ENCODE measurements at regions not wholly inside any gene's neighbourhood (a gene's known extent, or its start where the extent isn't known, plus 50 kb on each side); places are given as distances from the start of the nearest gene placed in this dataset.
A peak's percentile ranks its signal among the peaks of the same experiment; 100 is the strongest.
"Not testable (repeated sequence)": the region's sequence is repeated elsewhere in the genome, so short reads cannot be mapped to it uniquely, and the experiment has no call there.

- intact Hi-C loops (cut with micrococcal nuclease; ENCODE audit: unreplicated experiment) = no loop called here
- TF ChIP-seq REST (IDR thresholded peaks at IDR 0.05; ENCODE audit: insufficient read depth in 1 of 2, low read depth in 2 of 2, low read length in 1 of 2) = no peak
- no peak for TF ChIP-seq SIN3A (IDR thresholded peaks at IDR 0.05; ENCODE audit: borderline replicate concordance, insufficient read depth, low read depth, low read length)
- no peak for TF ChIP-seq POLR2AphosphoS5 (IDR thresholded peaks at IDR 0.05; ENCODE audit: low read depth, low read length)
- CTCF ChIA-PET = no interaction called here
- Histone ChIP-seq H3K9me3 (ENCODE audit: control insufficient read depth, insufficient read depth, low read depth, low read length) (no peaks in the 10 kb centered on the region), H3K27me3 (ENCODE audit: control insufficient read depth, insufficient read depth, low read length) (no peaks in the 10 kb centered on the region), H3K36me3 (ENCODE audit: control insufficient read depth, insufficient read depth, low read length) (no peaks in the 10 kb centered on the region), H3K4me1 (ENCODE audit: control insufficient read depth, insufficient read depth, low read length) (no peaks in the 10 kb centered on the region), H3K27ac (ENCODE audit: low read length) (no peak overlapping the region), H3K4me3 (ENCODE audit: low read depth in 2 of 2, low read length in 2 of 2) (no peak overlapping the region)
- POLR2A ChIA-PET = no interaction called here
- DNase-seq (ENCODE audit: low read depth, low spot score) (no peak), ATAC-seq (no peak)
- BruUV-seq (replicated peaks) = no TSS peak
- in situ Hi-C loops (cut with HindIII; ENCODE audit: low pct_unique_long_range_greater_than_20kb, low sequenced_read_pairs) = no loop called here
Measured at GRCh38 chr5:85656050-85656449, 961.7 kb upstream of the COX7C start.

- H3K4me3 ChIP-seq (ENCODE audit: low read depth in 2 of 2, low read length in 2 of 2); CTCF ChIA-PET; intact Hi-C loops (cut with micrococcal nuclease; ENCODE audit: unreplicated experiment); H3K27ac ChIP-seq (ENCODE audit: low read length); BruUV-seq (replicated peaks); H3K9me3 ChIP-seq (ENCODE audit: control insufficient read depth, insufficient read depth, low read depth, low read length); in situ Hi-C loops (cut with HindIII; ENCODE audit: low pct_unique_long_range_greater_than_20kb, low sequenced_read_pairs); DNase-seq (ENCODE audit: low read depth, low spot score); H3K4me1 ChIP-seq (ENCODE audit: control insufficient read depth, insufficient read depth, low read length); ATAC-seq; H3K36me3 ChIP-seq (ENCODE audit: control insufficient read depth, insufficient read depth, low read length); H3K27me3 ChIP-seq (ENCODE audit: control insufficient read depth, insufficient read depth, low read length): not testable (repeated sequence)
- POLR2A ChIA-PET = interaction anchor here (0.6 kb wide), 1 partner anchor 134 kb away, joined by 4 read pairs; no protein-coding TSS in a partner anchor
Measured at GRCh38 chr5:85657328-85657727, 960.4 kb upstream of the COX7C start.

- POLR2A ChIA-PET = interaction anchor here (0.7 kb wide), 1 partner anchor 68 kb away, joined by 3 read pairs; no protein-coding TSS in a partner anchor
- DNase-seq (ENCODE audit: low read depth, low spot score); in situ Hi-C loops (cut with HindIII; ENCODE audit: low pct_unique_long_range_greater_than_20kb, low sequenced_read_pairs); H3K27me3 ChIP-seq (ENCODE audit: control insufficient read depth, insufficient read depth, low read length); H3K4me1 ChIP-seq (ENCODE audit: control insufficient read depth, insufficient read depth, low read length); H3K36me3 ChIP-seq (ENCODE audit: control insufficient read depth, insufficient read depth, low read length); H3K9me3 ChIP-seq (ENCODE audit: control insufficient read depth, insufficient read depth, low read depth, low read length); intact Hi-C loops (cut with micrococcal nuclease; ENCODE audit: unreplicated experiment); BruUV-seq (replicated peaks); ATAC-seq; CTCF ChIA-PET; H3K27ac ChIP-seq (ENCODE audit: low read length): not testable (repeated sequence)
- peak overlapping the region in 1 of 2 experiments; percentile 11; a peak in 1 of 4 replicates for H3K4me3 ChIP-seq (ENCODE audit: low read depth in 2 of 2, low read length in 2 of 2)
Measured at GRCh38 chr5:85662969-85663707, 954.6 kb upstream of the COX7C start.

GRCh38 chr5:85663708-85664031, 954.1 kb upstream of the COX7C start:
- no peaks in the 10 kb centered on the region for H3K27me3 ChIP-seq (ENCODE audit: control insufficient read depth, insufficient read depth, low read length)
- no peaks in the 10 kb centered on the region for H3K36me3 ChIP-seq (ENCODE audit: control insufficient read depth, insufficient read depth, low read length)
- ATAC-seq (no peak), DNase-seq (ENCODE audit: low read depth, low spot score) (no peak)
- CTCF ChIA-PET = no interaction called here
- H3K4me1 ChIP-seq (ENCODE audit: control insufficient read depth, insufficient read depth, low read length) = no peaks in the 10 kb centered on the region
- intact Hi-C loops (cut with micrococcal nuclease; ENCODE audit: unreplicated experiment) (no loop called here), in situ Hi-C loops (cut with HindIII; ENCODE audit: low pct_unique_long_range_greater_than_20kb, low sequenced_read_pairs) (no loop called here)
- H3K4me3 ChIP-seq (ENCODE audit: low read depth in 2 of 2, low read length in 2 of 2) = peak overlapping the region in 1 of 2 experiments; percentile 11; a peak in 1 of 4 replicates
- no peak overlapping the region for H3K27ac ChIP-seq (ENCODE audit: low read length)
- no peak for TF ChIP-seq POLR2AphosphoS5 (IDR thresholded peaks at IDR 0.05; ENCODE audit: low read depth, low read length)
- no peak for TF ChIP-seq REST (IDR thresholded peaks at IDR 0.05; ENCODE audit: insufficient read depth in 1 of 2, low read depth in 2 of 2, low read length in 1 of 2)
- TF ChIP-seq TCF7L2 (IDR thresholded peaks at IDR 0.05; ENCODE audit: low read depth, low read length) = no peak
- TF ChIP-seq SIN3A (IDR thresholded peaks at IDR 0.05; ENCODE audit: borderline replicate concordance, insufficient read depth, low read depth, low read length) = no peak
- no peak for TF ChIP-seq CTCF (IDR thresholded peaks at IDR 0.05)
- no TSS peak for BruUV-seq (replicated peaks)
- H3K9me3 ChIP-seq (ENCODE audit: control insufficient read depth, insufficient read depth, low read depth, low read length) = no peaks in the 10 kb centered on the region
- POLR2A ChIA-PET = interaction anchor here (0.7 kb wide), 1 partner anchor 67 kb away, joined by 3 read pairs; no protein-coding TSS in a partner anchor

All from Panc1 (cell line).